H1 (cell line): ENCODE measurements at regions not wholly inside any gene's neighbourhood (a gene's known extent, or its start where the extent isn't known, plus 50 kb on each side); places are given as distances from the start of the nearest gene placed in this dataset.

Source experiments
- CTCF ChIA-PET: fragments of 300-600 bp; sonication (Branson Sonifier 250); formaldehyde crosslinking; loops from one replicate; lab custom pipeline; 2021; ENCODE audit not compliant: partially characterized antibody; lab: Charles Lee
- POLR2A ChIA-PET: fragments of 300-600 bp; sonication (Branson Sonifier 250); formaldehyde crosslinking; loops from one replicate; lab custom pipeline; 2021; ENCODE audit warnings: inconsistent platforms; ENCODE audit not compliant: partially characterized antibody; lab: Charles Lee
- DNase-seq, 2 experiments: peaks; one replicate each; pipeline versions ENCODE4 v3.0.0 to v3.0.0-alpha.2; 2010 to 2022; ENCODE audit warnings: low spot score in 2 of 2, low read depth in 1 of 2, mixed read lengths in 1 of 2
- FAIRE-seq: peaks from 2 replicates; lab custom pipeline; 2011; peaks lifted over from hg19 to GRCh38; lab: Jason Lieb, UNC
- H2AFZ ChIP-seq: 2 replicates; pipeline ENCODE4 v1.8.1; 2012; ENCODE audit warnings: low read length, inconsistent platforms
- H2AK5ac ChIP-seq: 2 replicates; pipeline ENCODE4 v1.6.1; 2013; ENCODE audit warnings: low read depth, low read length
- H2BK120ac ChIP-seq: replicated peaks from 2 replicates; pipeline ENCODE3; 2013; ENCODE audit warnings: low read depth, low read length, inconsistent platforms
- H2BK12ac ChIP-seq: 2 replicates; pipeline ENCODE4 v1.6.1; 2013; ENCODE audit warnings: low read depth, low read length
- H2BK15ac ChIP-seq: 2 replicates; pipeline ENCODE4 v1.6.1; 2013; ENCODE audit warnings: low read length
- H2BK20ac ChIP-seq: 2 replicates; pipeline ENCODE4 v1.6.1; 2013; ENCODE audit warnings: low read length
- H2BK5ac ChIP-seq: 2 replicates; pipeline ENCODE4 v1.6.1; 2013; ENCODE audit warnings: low read depth, low read length
- H3K14ac ChIP-seq: 2 replicates; pipeline ENCODE4 v1.6.1; 2013; ENCODE audit warnings: inconsistent platforms; ENCODE audit not compliant: insufficient read length
- H3K18ac ChIP-seq: 2 replicates; pipeline ENCODE4 v1.6.1; 2013; ENCODE audit warnings: low read length; ENCODE audit errors: extremely low read depth
- H3K23ac ChIP-seq: 2 replicates; pipeline ENCODE4 v1.6.1; 2013; ENCODE audit warnings: inconsistent platforms; ENCODE audit not compliant: insufficient read length
- H3K23me2 ChIP-seq: 2 replicates; pipeline ENCODE4 v1.6.1; 2013; ENCODE audit warnings: low read depth, low read length
- H3K27ac ChIP-seq: 2 replicates; pipeline ENCODE4 v1.6.1; 2011; ENCODE audit warnings: low read depth, low read length, inconsistent platforms
- H3K27me3 ChIP-seq, 4 experiments: replicated peaks in 1 of 4; 1 replicate in 1 of 4; 2 replicates in 3 of 4; pipeline versions ENCODE4 v1.6.1 to v1.8.1; 2011 to 2013; ENCODE audit warnings: low read length in 3 of 4, mild to moderate bottlenecking in 3 of 4, inconsistent platforms in 2 of 4, mixed read lengths in 2 of 4, moderate library complexity in 1 of 4; ENCODE audit not compliant: control insufficient read depth in 3 of 4, insufficient read depth in 3 of 4; ENCODE audit errors: extremely low read depth in 1 of 4
- H3K36me3 ChIP-seq, 4 experiments: 2 replicates each; pipeline versions ENCODE4 v1.6.1 to v1.8.1; 2011 to 2013; ENCODE audit warnings: mild to moderate bottlenecking in 4 of 4, low read length in 3 of 4, moderate library complexity in 2 of 4, control low read depth in 1 of 4, inconsistent platforms in 1 of 4; ENCODE audit not compliant: insufficient read depth in 4 of 4, control insufficient read depth in 2 of 4
- H3K4ac ChIP-seq: replicated peaks from 2 replicates; pipeline ENCODE3; 2013; ENCODE audit warnings: low read length, low read depth, mixed read lengths, inconsistent platforms; ENCODE audit not compliant: insufficient read length
- H3K4me1 ChIP-seq, 4 experiments: replicated peaks in 1 of 4; 1 replicate in 1 of 4; 2 replicates in 3 of 4; pipeline versions ENCODE4 v1.6.1 to v1.8.1; 2011 to 2013; ENCODE audit warnings: low read length in 3 of 4, inconsistent platforms in 2 of 4, mixed read lengths in 1 of 4; ENCODE audit not compliant: insufficient read depth in 4 of 4, control insufficient read depth in 3 of 4
- H3K4me2 ChIP-seq, 2 experiments: 2 replicates each; pipeline versions ENCODE4 v1.6.1 to v1.8.1; 2011 to 2013; ENCODE audit warnings: low read depth in 2 of 2, low read length in 2 of 2, control low read depth in 1 of 2, inconsistent platforms in 1 of 2, mild to moderate bottlenecking in 1 of 2; ENCODE audit not compliant: insufficient read depth in 1 of 2
- H3K4me3 ChIP-seq, 4 experiments: fragments of 200-600, 300-600 bp in 1 of 4; sonication (generic), shearing (Covaris generic), sonication (Bioruptor Twin) in 1 of 4; 2 replicates each; pipeline versions ENCODE4 v1.5.1 to v1.8.1; 2011 to 2016; ENCODE audit warnings: low read length in 4 of 4, low read depth in 3 of 4, control low read depth in 2 of 4, inconsistent platforms in 2 of 4, mild to moderate bottlenecking in 2 of 4, mixed read lengths in 1 of 4, moderate library complexity in 1 of 4; ENCODE audit not compliant: insufficient read depth in 2 of 4; ENCODE audit errors: extremely low read depth in 1 of 4
- H3K56ac ChIP-seq: replicated peaks from 2 replicates; pipeline ENCODE3; 2013; ENCODE audit warnings: low read depth, mild to moderate bottlenecking, mixed read lengths, low read length, inconsistent platforms; ENCODE audit not compliant: insufficient read length
- H3K79me1 ChIP-seq: 2 replicates; pipeline ENCODE4 v1.6.1; 2013; ENCODE audit warnings: low read depth, low read length, control low read depth
- H3K79me2 ChIP-seq, 2 experiments: 2 replicates each; pipeline versions ENCODE4 v1.6.1 to v1.8.1; 2012 to 2013; ENCODE audit warnings: low read length in 2 of 2, mild to moderate bottlenecking in 2 of 2, inconsistent platforms in 1 of 2; ENCODE audit not compliant: insufficient read depth in 2 of 2, control insufficient read depth in 1 of 2
- H3K9ac ChIP-seq, 4 experiments: replicated peaks in 1 of 4; 1 replicate in 1 of 4; 2 replicates in 3 of 4; pipeline versions ENCODE4 v1.6.1 to v1.8.1; 2011 to 2013; ENCODE audit warnings: low read depth in 3 of 4, low read length in 3 of 4, control low read depth in 2 of 4, mild to moderate bottlenecking in 2 of 4, moderate library complexity in 2 of 4, inconsistent platforms in 1 of 4; ENCODE audit errors: extremely low read depth in 1 of 4
- H3K9me3 ChIP-seq, 2 experiments: 2 replicates each; pipeline versions ENCODE4 v1.6.1 to v1.8.1; 2012 to 2013; ENCODE audit warnings: mild to moderate bottlenecking in 2 of 2, moderate library complexity in 2 of 2, control low read depth in 1 of 2, inconsistent platforms in 1 of 2, low read depth in 1 of 2, low read length in 1 of 2, mixed read lengths in 1 of 2; ENCODE audit not compliant: insufficient read depth in 2 of 2
- H4K20me1 ChIP-seq, 2 experiments: replicated peaks in 1 of 2; 2 replicates each; pipeline versions ENCODE3 to v1.8.1; 2011 to 2013; ENCODE audit warnings: inconsistent platforms in 2 of 2, low read length in 2 of 2, mild to moderate bottlenecking in 1 of 2; ENCODE audit not compliant: insufficient read depth in 2 of 2, control insufficient read depth in 1 of 2
- H4K5ac ChIP-seq: 2 replicates; pipeline ENCODE4 v1.6.1; 2013; ENCODE audit warnings: low read length, low read depth, mixed read lengths, inconsistent platforms; ENCODE audit not compliant: insufficient read length
- H4K8ac ChIP-seq: 2 replicates; pipeline ENCODE4 v1.8.0; 2013; ENCODE audit warnings: mild to moderate bottlenecking, moderate library complexity, low read length, inconsistent platforms; ENCODE audit not compliant: insufficient read depth; ENCODE audit errors: extremely low read depth
- H4K91ac ChIP-seq: replicated peaks from 2 replicates; pipeline ENCODE3; 2013; ENCODE audit warnings: low read length, mixed read lengths, inconsistent platforms; ENCODE audit not compliant: insufficient read length
- CEBPB ChIP-seq: IDR thresholded peaks from 2 replicates; pipeline ENCODE4 v1.6.1; 2012; ENCODE audit warnings: low read depth, low read length
- CTCF ChIP-seq, 3 experiments: IDR thresholded peaks; 1 replicate in 2 of 3; 2 replicates in 1 of 3; pipeline versions ENCODE4 v1.5.1 to v1.6.1; 2011; ENCODE audit warnings: low read length in 3 of 3, mild to moderate bottlenecking in 3 of 3, inconsistent platforms in 2 of 3, low read depth in 1 of 3, moderate library complexity in 1 of 3; ENCODE audit not compliant: insufficient read depth in 1 of 3; ENCODE audit errors: control extremely low read depth in 1 of 3
- KDM1A ChIP-seq: fragments of 200-600, 300-600 bp; sonication (generic); IDR thresholded peaks from 2 replicates; pipeline ENCODE4 v1.7.1; 2016; ENCODE audit warnings: mild to moderate bottlenecking, low read length, borderline replicate concordance
- RAD21 ChIP-seq, 2 experiments: IDR thresholded peaks in 1 of 2; conservative IDR thresholded peaks in 1 of 2; 2 replicates each; pipeline ENCODE4 v1.6.1; 2011; ENCODE audit warnings: low read depth in 2 of 2, low read length in 2 of 2, improper control_type of control experiment in 1 of 2, inconsistent platforms in 1 of 2, mild to moderate bottlenecking in 1 of 2, moderate library complexity in 1 of 2
- WGBS, 2 experiments: shearing (Covaris generic) in 1 of 2; methylation state at CpG; one replicate each; pipeline versions ENCODE4 v1.1.6 to v1.1.7; 2013 to 2015; ENCODE audit warnings: low lambda C conversion rate in 2 of 2, mixed read lengths in 2 of 2, inconsistent platforms in 1 of 2, low coverage in 1 of 2, missing lambda C conversion rate in 1 of 2; ENCODE audit not compliant: insufficient replicate concordance in 2 of 2, insufficient coverage in 1 of 2, insufficient read length in 1 of 2; ENCODE audit errors: extremely low coverage in 1 of 2, missing lambda C conversion rate in 1 of 2; 5-methylcytosine and 5-hydroxymethylcytosine counted together

GRCh38 chr16:75789237-75789636, 62.9 kb upstream of the CPHXL start:
- Histone ChIP-seq H3K9me3 (no peaks in the 10 kb centered on the region), H2BK15ac (no peak overlapping the region), H3K4me1 (no peaks in the 10 kb centered on the region), H3K4ac (no peak overlapping the region), H3K23ac (no peak overlapping the region), H2BK20ac (no peak overlapping the region), H3K4me2 (no peak overlapping the region), H2BK12ac (no peak overlapping the region), H3K23me2 (no peaks in the 10 kb centered on the region), H3K79me1 (no peaks in the 10 kb centered on the region), H4K20me1 (no peaks in the 10 kb centered on the region), H4K5ac (no peak overlapping the region), H3K36me3 (no peaks in the 10 kb centered on the region), H3K27ac (no peak overlapping the region), H3K9ac (no peak overlapping the region), H4K91ac (no peak overlapping the region), H3K27me3 (no peaks in the 10 kb centered on the region; a peak in 1 of 7 replicates), H2AFZ (no peak overlapping the region), H3K14ac (no peak overlapping the region), H3K79me2 (no peaks in the 10 kb centered on the region), H2BK120ac (no peak overlapping the region), H3K56ac (no peak overlapping the region), H2AK5ac (no peak overlapping the region), H2BK5ac (no peak overlapping the region), H3K18ac (no peak overlapping the region), H4K8ac (no peak overlapping the region), H3K4me3 (no peak overlapping the region)
- CTCF ChIA-PET, result interaction anchor here (0.6 to 3.0 kb wide), 5 partner anchors 10 to 1420 kb away, joined by 3 to 13 read pairs (median 3); no protein-coding TSS in a partner anchor
- peak; percentile 92 for FAIRE-seq
- WGBS, 2 experiments, result 49% methylated on average over 4 of the region's 4 CpGs; no CpG with 5 or more reads in 1 of the 2 experiments
- POLR2A ChIA-PET, result no interaction called here
- DNase-seq, result no peak
- TF ChIP-seq CEBPB, result peak; percentile 21; the same call in 1 of the 2 replicates
- TF ChIP-seq RAD21 (IDR thresholded peaks at IDR 0.05 in 1 of 2, conservative IDR thresholded peaks at IDR 0.05 in 1 of 2; ENCODE audit: low read depth in 2 of 2, low read length in 2 of 2), result peak; percentile 89 to 90
- no peak for TF ChIP-seq KDM1A
- TF ChIP-seq CTCF (IDR thresholded peaks at IDR 0.05; ENCODE audit: control extremely low read depth in 1 of 3, insufficient read depth in 1 of 3, low read depth in 1 of 3, low read length in 3 of 3), result peak in 2 of 3 experiments; percentile 40 to 66; a peak in 2 of 4 replicates
